ENCODE measurements at regions not wholly inside any gene's neighbourhood (a gene's known extent, or its start where the extent isn't known, plus 50 kb on each side); places are given as distances from the start of the nearest gene placed in this dataset.

- DNase-seq = no peak
These were observed 2019.4 kb upstream of the PIK3C3 start for GRCh38 chr18:39935598-39935997.

- no peak for DNase-seq
These were observed 2036.2 kb upstream of the PIK3C3 start for GRCh38 chr18:39918847-39919246.

- no peak for DNase-seq
These were observed 2041.2 kb upstream of the PIK3C3 start for GRCh38 chr18:39913672-39914366.

- no peak for DNase-seq
These were observed 2043.3 kb upstream of the PIK3C3 start for GRCh38 chr18:39911716-39912115.

- no peak for DNase-seq
These were observed 2045.3 kb upstream of the PIK3C3 start for GRCh38 chr18:39909706-39910105.

- no peak for DNase-seq
These were observed 2068.9 kb upstream of the PIK3C3 start for GRCh38 chr18:39886136-39886535.

- no peak for DNase-seq
These were observed 2082.4 kb upstream of the PIK3C3 start for GRCh38 chr18:39872651-39873050.

GRCh38 chr18:39871961-39872360, 2083.1 kb upstream of the PIK3C3 start:
- DNase-seq = no peak

- no peak for DNase-seq
These were observed 2084.4 kb upstream of the PIK3C3 start for GRCh38 chr18:39870591-39870990.

- no peak for DNase-seq
These were observed 2091.1 kb upstream of the PIK3C3 start for GRCh38 chr18:39863916-39864315.

- no peak for DNase-seq
These were observed 2092.7 kb upstream of the PIK3C3 start for GRCh38 chr18:39862341-39862740.

- DNase-seq = no peak
These were observed 2100.7 kb upstream of the PIK3C3 start for GRCh38 chr18:39854291-39854690.

GRCh38 chr18:39846265-39846664, 2108.8 kb upstream of the PIK3C3 start:
- no peak for DNase-seq

GRCh38 chr18:39845631-39846030, 2109.4 kb upstream of the PIK3C3 start:
- no peak for DNase-seq

GRCh38 chr18:39845106-39845505, 2109.9 kb upstream of the PIK3C3 start:
- DNase-seq = no peak

GRCh38 chr18:39843546-39843945, 2111.5 kb upstream of the PIK3C3 start:
- no peak for DNase-seq

GRCh38 chr18:39842366-39842914, 2112.6 kb upstream of the PIK3C3 start:
- no peak for DNase-seq

- DNase-seq = no peak
These were observed 2113.3 kb upstream of the PIK3C3 start for GRCh38 chr18:39841482-39842365.

- DNase-seq = no peak
These were observed 2114.1 kb upstream of the PIK3C3 start for GRCh38 chr18:39840856-39841481.

- no peak for DNase-seq
These were observed 2114.6 kb upstream of the PIK3C3 start for GRCh38 chr18:39840406-39840805.

- no peak for DNase-seq
These were observed 2115.3 kb upstream of the PIK3C3 start for GRCh38 chr18:39839782-39840181.

GRCh38 chr18:39838831-39839230, 2116.2 kb upstream of the PIK3C3 start:
- DNase-seq = no peak

- no peak for DNase-seq
These were observed 2119.6 kb upstream of the PIK3C3 start for GRCh38 chr18:39835303-39836030.

All from central memory CD4-positive, alpha-beta T cell (primary cell).